HCT116 (cell line): ENCODE measurements at regions not wholly inside any gene's neighbourhood (a gene's known extent, or its start where the extent isn't known, plus 50 kb on each side); places are given as distances from the start of the nearest gene placed in this dataset.

ENCODE experiments used
- ATAC-seq: fragments of 200-7000 bp; cut with Tn5 transposase; 2 replicates; pipeline ENCODE4 v1.9.1; 2020; ENCODE audit warnings: mild to moderate bottlenecking, moderate library complexity
- BruUV-seq: library from RNA; stranded (reverse); fragments of 400-500 nt; replicated peaks from 2 replicates; lab custom pipeline; 2021; lab: Mats Ljungman, UMichigan
- CTCF ChIA-PET: fragments of 300-600 bp; sonication (Branson Sonifier 250); formaldehyde crosslinking; loops from one replicate; lab custom pipeline; 2021; ENCODE audit warnings: antibody characterized with exemption; lab: Charles Lee
- POLR2A ChIA-PET: fragments of 300-600, 350-600 bp; sonication (Branson Sonifier 250); formaldehyde crosslinking; loops from one replicate; lab custom pipeline; 2021; ENCODE audit warnings: antibody characterized with exemption; lab: Charles Lee
- RAD21 ChIA-PET, 2 experiments: fragments of 300-600 bp; sonication (Branson Sonifier 250); formaldehyde crosslinking; loops; one replicate each; lab custom pipeline; 2023; ENCODE audit warnings: low total read pairs in 2 of 2; ENCODE audit not compliant: uncharacterized antibody in 2 of 2, unreplicated experiment in 2 of 2, low non-redundant PET in 1 of 2; lab: Charles Lee
- DNase-seq: peaks from one replicate; pipeline ENCODE4 v3.0.0-alpha.2; 2010; ENCODE audit warnings: low read depth, low spot score
- H2AFZ ChIP-seq: fragments of 200-600 bp; shearing (Covaris generic), sonication (generic); 2 replicates; pipeline ENCODE4 v1.6.1; 2017; ENCODE audit warnings: low read depth, mixed run types, mixed read lengths, antibody characterized with exemption, low read length; ENCODE audit not compliant: poor library complexity, severe bottlenecking
- H3K27ac ChIP-seq: 2 replicates; pipeline ENCODE4 v1.5.1; 2012; ENCODE audit warnings: low read depth, low read length
- H3K27me3 ChIP-seq: fragments of 200-600 bp; sonication (generic); 2 replicates; pipeline ENCODE4 v1.6.1; 2016; ENCODE audit warnings: mixed run types, low read length, mixed read lengths; ENCODE audit not compliant: insufficient read depth
- H3K36me3 ChIP-seq, 2 experiments: fragments of 200-500 bp in 1 of 2; fragments of 200-600 bp in 1 of 2; sonication (Bioruptor generic) in 1 of 2; sonication (generic) in 1 of 2; 2 replicates each; pipeline versions ENCODE4 v1.5.1 to v1.6.1; 2014 to 2016; ENCODE audit warnings: low read length in 2 of 2, inconsistent platforms in 1 of 2, mixed read lengths in 1 of 2, mixed run types in 1 of 2; ENCODE audit not compliant: insufficient read depth in 2 of 2, control insufficient read depth in 1 of 2
- H3K4me1 ChIP-seq, 2 experiments: fragments of 200-600 bp in 1 of 2; sonication (generic) in 1 of 2; 2 replicates each; pipeline versions ENCODE4 v1.5.1 to v1.6.1; 2012 to 2017; ENCODE audit warnings: low read length in 2 of 2, inconsistent platforms in 1 of 2, mild to moderate bottlenecking in 1 of 2, mixed read lengths in 1 of 2, mixed run types in 1 of 2, moderate library complexity in 1 of 2; ENCODE audit not compliant: insufficient read depth in 2 of 2, control insufficient read depth in 1 of 2
- H3K4me2 ChIP-seq: fragments of 200-600 bp; sonication (generic); 2 replicates; pipeline ENCODE4 v1.6.1; 2017; ENCODE audit warnings: mixed run types, low read length, mixed read lengths
- H3K4me3 ChIP-seq, 2 experiments: fragments of 200-600 bp in 1 of 2; sonication (generic) in 1 of 2; replicated peaks in 1 of 2; 2 replicates each; pipeline ENCODE4 v1.5.1; 2011 to 2016; ENCODE audit warnings: low read length in 2 of 2, control low read depth in 1 of 2, low read depth in 1 of 2, mild to moderate bottlenecking in 1 of 2, mixed read lengths in 1 of 2, mixed run types in 1 of 2
- H3K79me2 ChIP-seq: fragments of 200-600 bp; sonication (generic); 2 replicates; pipeline ENCODE4 v1.6.1; 2017; ENCODE audit warnings: mild to moderate bottlenecking, mixed run types, low read length, moderate library complexity, mixed read lengths; ENCODE audit not compliant: insufficient read depth
- H3K9ac ChIP-seq: fragments of 200-600 bp; sonication (generic); 2 replicates; pipeline ENCODE4 v1.6.1; 2016; ENCODE audit warnings: low read length, mixed read lengths
- H3K9me2 ChIP-seq: fragments of 200-600 bp; sonication (generic), shearing (Covaris generic); 2 replicates; pipeline ENCODE4 v1.6.1; 2017; ENCODE audit warnings: mixed run types, mild to moderate bottlenecking, moderate library complexity; ENCODE audit not compliant: insufficient read depth
- H3K9me3 ChIP-seq, 2 experiments: fragments of 200-500 bp in 1 of 2; fragments of 200-600 bp in 1 of 2; sonication (Bioruptor generic) in 1 of 2; sonication (generic) in 1 of 2; 2 replicates each; pipeline ENCODE4 v1.6.1; 2014 to 2017; ENCODE audit warnings: low read length in 2 of 2, mixed read lengths in 2 of 2, inconsistent platforms in 1 of 2, low read depth in 1 of 2, mild to moderate bottlenecking in 1 of 2, mixed run types in 1 of 2, moderate library complexity in 1 of 2; ENCODE audit not compliant: control insufficient read depth in 1 of 2, insufficient read depth in 1 of 2
- H4K20me1 ChIP-seq: fragments of 200-600 bp; sonication (generic), shearing (Covaris generic); 2 replicates; pipeline ENCODE4 v1.6.1; 2017; ENCODE audit warnings: mixed run types, mild to moderate bottlenecking, moderate library complexity; ENCODE audit not compliant: insufficient read depth
- CEBPB ChIP-seq: IDR thresholded peaks from 2 replicates; pipeline ENCODE4 v1.6.1; 2012; ENCODE audit warnings: low read depth
- CTCF ChIP-seq, 3 experiments: fragments of 200-600 bp in 1 of 3; sonication (generic) in 1 of 3; IDR thresholded peaks in 2 of 3; conservative IDR thresholded peaks in 1 of 3; 2 replicates each; pipeline ENCODE4 v1.5.1; 2012 to 2017; ENCODE audit warnings: low read depth in 2 of 3, low read length in 2 of 3, antibody characterized with exemption in 1 of 3, borderline replicate concordance in 1 of 3, control low read depth in 1 of 3, mild to moderate bottlenecking in 1 of 3, mixed read lengths in 1 of 3, mixed run types in 1 of 3, moderate library complexity in 1 of 3; ENCODE audit not compliant: insufficient read depth in 1 of 3
- EGR1 ChIP-seq: IDR thresholded peaks from 2 replicates; pipeline ENCODE4 v1.6.1; 2012; ENCODE audit warnings: low read depth
- EZH2 ChIP-seq: fragments of 200-600 bp; sonication (generic); IDR thresholded peaks from 2 replicates; pipeline ENCODE4 v1.6.1; 2017; ENCODE audit warnings: antibody characterized with exemption, mixed run types
- JUND ChIP-seq: IDR thresholded peaks from 2 replicates; pipeline ENCODE4 v1.6.1; 2012
- MAX ChIP-seq: IDR thresholded peaks from 2 replicates; pipeline ENCODE4 v1.6.1; 2012
- POLR2A ChIP-seq: IDR thresholded peaks from 2 replicates; pipeline ENCODE4 v1.7.0; 2011; ENCODE audit warnings: borderline replicate concordance; ENCODE audit not compliant: insufficient read depth, insufficient read length; ENCODE audit errors: extremely low read depth
- POLR2AphosphoS5 ChIP-seq: IDR thresholded peaks from 2 replicates; pipeline ENCODE4 v1.6.1; 2011; ENCODE audit warnings: mild to moderate bottlenecking, low read depth, low read length, moderate library complexity
- RAD21 ChIP-seq: IDR thresholded peaks from 2 replicates; pipeline ENCODE4 v1.6.1; 2012; ENCODE audit warnings: low read depth, mild to moderate bottlenecking
- SIN3A ChIP-seq: IDR thresholded peaks from 2 replicates; pipeline ENCODE4 v1.6.1; 2012; ENCODE audit warnings: low read depth
- SP1 ChIP-seq: IDR thresholded peaks from 2 replicates; pipeline ENCODE4 v1.6.1; 2012; ENCODE audit warnings: low read depth
- SRF ChIP-seq: IDR thresholded peaks from 2 replicates; pipeline ENCODE4 v1.6.1; 2012; ENCODE audit warnings: low read depth
- TCF7L2 ChIP-seq: IDR thresholded peaks from 2 replicates; pipeline ENCODE4 v1.7.0; 2011; ENCODE audit warnings: borderline replicate concordance, inconsistent platforms; ENCODE audit not compliant: insufficient read depth, insufficient read length; ENCODE audit errors: extremely low read depth
- YY1 ChIP-seq: IDR thresholded peaks from 2 replicates; pipeline ENCODE4 v1.6.1; 2011; ENCODE audit warnings: low read length, low read depth, moderate library complexity, mild to moderate bottlenecking; ENCODE audit not compliant: insufficient replicate concordance; ENCODE audit errors: extremely low read depth
- intact Hi-C: fragments of 100-400 bp; cut with micrococcal nuclease; formaldehyde crosslinking; loops from 2 replicates; pipeline ENCODE4 v1.10.0; 2022

DNA sequence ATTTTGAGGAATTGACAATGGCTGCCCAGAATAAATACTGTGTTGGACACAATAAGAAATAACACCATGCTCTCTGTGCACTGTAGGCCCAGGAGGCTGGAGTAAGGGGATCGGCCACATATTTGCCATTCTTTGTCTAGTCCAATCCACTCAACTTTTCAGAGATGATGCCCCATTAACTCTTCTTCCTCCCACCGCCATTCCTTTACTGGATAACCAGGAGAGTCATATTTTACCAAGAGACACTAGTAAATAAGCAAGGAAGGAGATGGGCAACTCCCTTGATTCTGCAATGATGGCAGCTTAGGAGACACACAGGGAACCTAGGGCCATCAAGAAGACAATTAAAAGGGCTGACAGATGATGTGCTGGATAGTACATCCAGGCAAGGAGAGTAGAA lies 87.9 kb upstream of the GPC3 start:
- Histone ChIP-seq H3K4me3 (no peak overlapping the region), H3K27me3 (no peaks in the 10 kb centered on the region)
- intact Hi-C loops, result no loop called here
- BruUV-seq, result no TSS peak
- CTCF ChIA-PET, result no interaction called here
- TF ChIP-seq RAD21 (no peak), YY1 (no peak), MAX (no peak), CEBPB (no peak), EGR1 (no peak), SRF (no peak), JUND (no peak), POLR2A (no peak), POLR2AphosphoS5 (no peak), SP1 (no peak), SIN3A (no peak)
- TF ChIP-seq, all 23 proteins: peak for 0
- no peak for DNase-seq
- POLR2A ChIA-PET, result no interaction called here
- H3K27ac ChIP-seq, result no peak overlapping the region
- H4K20me1 ChIP-seq, result no peaks in the 10 kb centered on the region
- no peak overlapping the region for H3K4me2 ChIP-seq
- no peaks in the 10 kb centered on the region for H3K4me1 ChIP-seq
- H3K9ac ChIP-seq, result no peak overlapping the region
- no peaks in the 10 kb centered on the region for H3K79me2 ChIP-seq
- no peaks in the 10 kb centered on the region for H3K36me3 ChIP-seq
- no peaks in the 10 kb centered on the region for H3K9me2 ChIP-seq
- ATAC-seq, result no peak
- RAD21 ChIA-PET, result no interaction called here
- H3K9me3 ChIP-seq, result peaks cover 0 to 5% of the 10 kb centered on the region in 2 experiments; a peak in 1 of 4 replicates
- H2AFZ ChIP-seq, result no peak overlapping the region

GRCh38 chrX:134074151-134074550 lies 88.8 kb upstream of the GPC3 start:
- Histone ChIP-seq H3K27ac (no peak overlapping the region), H3K9ac (no peak overlapping the region), H2AFZ (no peak overlapping the region), H3K79me2 (no peaks in the 10 kb centered on the region), H3K9me3 (peaks cover 0 to 5% of the 10 kb centered on the region in 2 experiments; a peak in 1 of 4 replicates), H3K4me3 (no peak overlapping the region), H3K4me1 (no peaks in the 10 kb centered on the region), H3K27me3 (no peaks in the 10 kb centered on the region), H3K9me2 (no peaks in the 10 kb centered on the region), H4K20me1 (no peaks in the 10 kb centered on the region), H3K4me2 (no peak overlapping the region), H3K36me3 (no peaks in the 10 kb centered on the region)
- DNase-seq (no peak), ATAC-seq (no peak)
- intact Hi-C loops, result no loop called here
- CTCF ChIA-PET, result no interaction called here
- no TSS peak for BruUV-seq
- RAD21 ChIA-PET, result no interaction called here
- POLR2A ChIA-PET, result no interaction called here
- no peak for TF ChIP-seq CTCF (IDR thresholded peaks at IDR 0.05 in 2 of 3, conservative IDR thresholded peaks at IDR 0.05 in 1 of 3; ENCODE audit: borderline replicate concordance in 1 of 3, insufficient read depth in 1 of 3, low read depth in 2 of 3, low read length in 2 of 3)
- no peak for TF ChIP-seq POLR2A
- TF ChIP-seq EZH2, result no peak
- TF ChIP-seq CEBPB, result no peak
- TF ChIP-seq TCF7L2, result no peak
- TF ChIP-seq POLR2AphosphoS5, result no peak
